CD14-positive monocyte (primary cell): ENCODE measurements at regions not wholly inside any gene's neighbourhood (a gene's known extent, or its start where the extent isn't known, plus 50 kb on each side); places are given as distances from the start of the nearest gene placed in this dataset.
"Not testable (repeated sequence)": the region's sequence is repeated elsewhere in the genome, so short reads cannot be mapped to it uniquely, and the experiment has no call there.

Experiments
- DNase-seq, 3 donors: peaks; one replicate each; pipeline ENCODE4 v3.0.0-alpha.2; 2011 to 2022
- H2AFZ ChIP-seq: 2 replicates; pipeline ENCODE4 v1.6.0; 2012; ENCODE audit warnings: mild to moderate bottlenecking, low read depth, low read length, inconsistent platforms; ENCODE audit not compliant: insufficient read depth, poor library complexity, severe bottlenecking
- H3K27ac ChIP-seq, 2 donors: 1 replicate in 1 of 2; 2 replicates in 1 of 2; pipeline ENCODE4 v1.5.1; 2012 to 2013; ENCODE audit warnings: low read length in 2 of 2, control low read depth in 1 of 2, inconsistent platforms in 1 of 2, low read depth in 1 of 2, mild to moderate bottlenecking in 1 of 2
- H3K27me3 ChIP-seq, 2 donors: one replicate each; pipeline versions ENCODE4 v1.6.0 to v1.6.1; 2011 to 2013; ENCODE audit warnings: low read length in 2 of 2; ENCODE audit not compliant: control insufficient read depth in 2 of 2, insufficient read depth in 2 of 2
- H3K36me3 ChIP-seq, 2 donors: replicated peaks in 1 of 2; 1 replicate in 1 of 2; 2 replicates in 1 of 2; pipeline versions ENCODE4 v1.5.1 to v1.6.1; 2012 to 2013; ENCODE audit warnings: low read length in 2 of 2, control low read depth in 1 of 2, inconsistent platforms in 1 of 2, mild to moderate bottlenecking in 1 of 2; ENCODE audit not compliant: insufficient read depth in 2 of 2, control insufficient read depth in 1 of 2
- H3K4me1 ChIP-seq, 2 donors: 1 replicate in 1 of 2; 2 replicates in 1 of 2; pipeline versions ENCODE4 v1.5.1 to v1.6.1; 2012 to 2013; ENCODE audit warnings: low read length in 2 of 2, control low read depth in 1 of 2, inconsistent platforms in 1 of 2, mild to moderate bottlenecking in 1 of 2, moderate library complexity in 1 of 2; ENCODE audit not compliant: insufficient read depth in 2 of 2, control insufficient read depth in 1 of 2
- H3K4me2 ChIP-seq: replicated peaks from 2 replicates; pipeline ENCODE3; 2012; ENCODE audit warnings: low read length, moderate library complexity, mild to moderate bottlenecking; ENCODE audit not compliant: poor library complexity, severe bottlenecking; ENCODE audit errors: extremely low read depth
- H3K4me3 ChIP-seq, 3 experiments: fragments of 200-600 bp in 1 of 3; sonication (generic) in 1 of 3; replicated peaks in 1 of 3; 1 replicate in 2 of 3; 2 replicates in 1 of 3; pipeline ENCODE4 v1.5.1; 2011 to 2013; ENCODE audit warnings: low read length in 3 of 3, mild to moderate bottlenecking in 3 of 3, control low read depth in 2 of 3, low read depth in 2 of 3, inconsistent platforms in 1 of 3, moderate library complexity in 1 of 3
- H3K79me2 ChIP-seq: 2 replicates; pipeline ENCODE4 v1.6.0; 2012; ENCODE audit warnings: mild to moderate bottlenecking, control low read depth, inconsistent platforms, low read length, moderate library complexity; ENCODE audit not compliant: insufficient read depth
- H3K9ac ChIP-seq: 2 replicates; pipeline ENCODE4 v1.6.0; 2017; ENCODE audit warnings: low read length, mild to moderate bottlenecking; ENCODE audit not compliant: insufficient read depth, poor library complexity, severe bottlenecking
- H3K9me3 ChIP-seq, 2 donors: replicated peaks in 1 of 2; 1 replicate in 1 of 2; 2 replicates in 1 of 2; pipeline versions ENCODE4 v1.5.1 to v1.6.1; 2012 to 2013; ENCODE audit warnings: low read length in 2 of 2, control low read depth in 1 of 2; ENCODE audit not compliant: control insufficient read depth in 1 of 2, insufficient read depth in 1 of 2
- H4K20me1 ChIP-seq: 2 replicates; pipeline ENCODE4 v1.6.0; 2012; ENCODE audit warnings: mild to moderate bottlenecking, low read length, control low read depth, moderate library complexity; ENCODE audit not compliant: insufficient read depth
- H3K27ac Mint-ChIP-seq, 7 donors: one replicate each; pipeline ENCODE4 v1.8.0; 2020; ENCODE audit warnings: mild to moderate bottlenecking in 7 of 7, mixed read lengths in 7 of 7, moderate library complexity in 6 of 7, inconsistent platforms in 2 of 7
- H3K27me3 Mint-ChIP-seq, 3 donors: one replicate each; pipeline ENCODE4 v1.8.0; 2021 to 2022; ENCODE audit warnings: low read depth in 3 of 3, mild to moderate bottlenecking in 3 of 3, mixed read lengths in 3 of 3, moderate library complexity in 3 of 3, inconsistent platforms in 1 of 3
- H3K36me3 Mint-ChIP-seq, 2 donors: one replicate each; pipeline ENCODE4 v1.8.0; 2020; ENCODE audit warnings: mixed read lengths in 2 of 2, inconsistent platforms in 1 of 2, mild to moderate bottlenecking in 1 of 2
- H3K4me1 Mint-ChIP-seq: one replicate; pipeline ENCODE4 v1.8.0; 2020; ENCODE audit warnings: mild to moderate bottlenecking, mixed read lengths
- H3K4me3 Mint-ChIP-seq, 2 donors: one replicate each; pipeline ENCODE4 v1.8.0; 2020; ENCODE audit warnings: mild to moderate bottlenecking in 2 of 2, mixed read lengths in 2 of 2, moderate library complexity in 1 of 2
- H3K9me3 Mint-ChIP-seq, 7 donors: one replicate each; pipeline ENCODE4 v1.8.0; 2020 to 2022; ENCODE audit warnings: mixed read lengths in 7 of 7, mild to moderate bottlenecking in 6 of 7, moderate library complexity in 6 of 7, inconsistent platforms in 2 of 7
- CTCF ChIP-seq: fragments of 200-600 bp; IDR thresholded peaks from one replicate; pipeline ENCODE4 v1.8.0; 2022; ENCODE audit warnings: antibody characterized with exemption, mild to moderate bottlenecking
- WGBS: methylation state at CpG from one replicate; pipeline ENCODE4 v1.1.5; 2013; ENCODE audit warnings: missing lambda C conversion rate; ENCODE audit not compliant: insufficient coverage; 5-methylcytosine and 5-hydroxymethylcytosine counted together
- intact Hi-C, 2 donors: fragments of 100-400 bp; cut with micrococcal nuclease; formaldehyde crosslinking; loops; one replicate each; pipeline versions ENCODE4 v1.15.0 to v1.15.1; 2023

DNA sequence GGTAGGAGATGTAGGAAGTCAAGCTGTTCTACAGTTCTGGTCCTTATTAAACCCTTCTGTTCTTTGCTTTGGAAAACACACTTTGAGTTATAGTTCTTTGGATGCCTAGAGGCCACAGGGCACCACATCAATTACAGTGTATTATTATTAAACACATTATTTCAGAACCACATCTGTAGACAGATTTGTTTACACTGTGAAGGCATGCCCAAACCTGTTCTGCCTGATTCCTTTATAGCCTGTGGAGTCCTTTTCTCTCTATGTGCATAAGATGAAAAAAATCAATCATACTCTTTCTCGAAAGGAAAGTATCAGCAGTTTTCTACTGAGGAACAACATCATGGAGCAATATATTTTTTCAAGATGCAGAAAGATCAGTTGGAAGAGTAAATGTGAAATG is 371.3 kb upstream of the INTU start:
- Histone ChIP-seq H2AFZ (no peak overlapping the region), H3K79me2 (no peaks in the 10 kb centered on the region), H3K4me3 (no peak overlapping the region), H3K9me3 (no peaks in the 10 kb centered on the region), H3K4me2 (no peak overlapping the region), H4K20me1 (no peaks in the 10 kb centered on the region), H3K36me3 (no peaks in the 10 kb centered on the region), H3K9ac (no peak overlapping the region), H3K27ac (no peak overlapping the region), H3K4me1 (no peaks in the 10 kb centered on the region), H3K27me3 (no peaks in the 10 kb centered on the region)
- no peaks in the 10 kb centered on the region for H3K36me3 Mint-ChIP-seq
- WGBS, result no CpG with 5 or more reads among the region's 1 CpG
- no peaks in the 10 kb centered on the region for H3K4me1 Mint-ChIP-seq
- intact Hi-C loops, result no loop called here
- no peak for TF ChIP-seq CTCF
- peaks cover 1 to 12% (median 5%) of the 10 kb centered on the region in 7 donors for H3K9me3 Mint-ChIP-seq
- no peaks in the 10 kb centered on the region for H3K27me3 Mint-ChIP-seq
- H3K27ac Mint-ChIP-seq, result no peak overlapping the region
- no peak overlapping the region for H3K4me3 Mint-ChIP-seq
- DNase-seq, result no peak

DNA sequence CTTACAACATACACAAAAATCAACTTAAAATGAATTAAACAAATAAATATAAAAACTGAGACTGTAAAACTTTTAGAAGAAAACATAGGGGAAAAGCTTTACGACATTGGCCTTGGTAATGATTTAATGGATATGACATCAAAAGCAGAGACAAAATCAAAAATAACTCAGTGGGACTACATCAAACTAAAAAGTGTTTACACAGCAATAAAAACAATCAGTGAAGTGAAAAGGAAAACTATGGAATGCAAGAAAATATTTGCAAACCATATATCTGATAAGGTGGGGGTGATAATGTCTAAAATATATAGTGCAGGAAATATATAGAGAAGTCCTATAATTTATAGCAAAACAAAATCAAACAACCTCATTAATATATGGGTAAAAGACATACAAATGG is 364.4 kb upstream of the INTU start:
- Mint-ChIP-seq H3K4me1 (no peaks in the 10 kb centered on the region), H3K9me3 (peaks cover 1 to 13% (median 8%) of the 10 kb centered on the region in 7 donors), H3K36me3 (no peaks in the 10 kb centered on the region), H3K27ac (no peak overlapping the region), H3K4me3 (no peak overlapping the region), H3K27me3 (no peaks in the 10 kb centered on the region)
- no peak for DNase-seq
- no peak overlapping the region for H3K9ac ChIP-seq
- TF ChIP-seq CTCF, result no peak
- H3K27ac ChIP-seq, result no peak overlapping the region
- H3K9me3 ChIP-seq, result peaks cover 7 to 9% of the 10 kb centered on the region in 2 donors
- no peak overlapping the region for H2AFZ ChIP-seq
- no peaks in the 10 kb centered on the region for H4K20me1 ChIP-seq
- H3K4me2 ChIP-seq, result no peak overlapping the region
- no peaks in the 10 kb centered on the region for H3K27me3 ChIP-seq
- H3K4me1 ChIP-seq, result no peaks in the 10 kb centered on the region
- WGBS, result no CpG with 5 or more reads among the region's 1 CpG
- H3K79me2 ChIP-seq, result no peaks in the 10 kb centered on the region
- H3K36me3 ChIP-seq, result no peaks in the 10 kb centered on the region
- H3K4me3 ChIP-seq, result no peak overlapping the region
- intact Hi-C loops, result no loop called here

DNA sequence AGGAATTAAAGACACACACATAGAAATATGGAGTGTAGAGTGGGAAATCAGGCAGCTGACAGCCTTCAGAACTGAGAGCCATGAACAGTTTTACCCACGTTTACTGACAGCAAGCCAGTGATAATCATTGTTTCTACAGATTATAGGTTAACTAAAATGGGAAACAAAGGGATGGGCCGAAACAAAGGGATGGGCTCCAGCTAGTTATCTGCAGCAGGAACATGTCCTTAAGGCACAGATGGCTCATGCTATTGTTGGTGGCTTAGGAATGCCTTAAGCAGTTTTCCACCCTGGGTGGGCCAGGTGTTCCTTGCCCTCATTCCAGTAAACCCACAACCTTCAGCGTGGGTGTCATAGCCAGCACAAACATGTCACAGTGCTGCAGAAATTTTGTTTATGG is 355.7 kb upstream of the INTU start:
- H3K4me3 ChIP-seq, DNase-seq, H3K79me2 ChIP-seq, H3K4me2 ChIP-seq, H3K27ac Mint-ChIP-seq, H3K36me3 Mint-ChIP-seq, H3K27me3 ChIP-seq, H2AFZ ChIP-seq, H3K4me1 ChIP-seq, H3K27me3 Mint-ChIP-seq, H3K27ac ChIP-seq, intact Hi-C loops, H3K4me3 Mint-ChIP-seq, H3K4me1 Mint-ChIP-seq, H4K20me1 ChIP-seq, H3K36me3 ChIP-seq, H3K9ac ChIP-seq: not testable (repeated sequence)
- WGBS, result 92% methylated on average over 2 of the region's 3 CpGs
- peaks cover 14 to 34% of the 10 kb centered on the region in 2 donors for H3K9me3 ChIP-seq
- H3K9me3 Mint-ChIP-seq, result peaks cover 0 to 22% (median 7%) of the 10 kb centered on the region in 7 donors
